Activated CD4-positive, alpha-beta T cell treated with anti-CD3 and anti-CD28 coated beads, Interleukin-2, amount 10 ng/mL, durations not matched to agents 24 days and 14 days (primary cell): ENCODE measurements at regions not wholly inside any gene's neighbourhood (a gene's known extent, or its start where the extent isn't known, plus 50 kb on each side); places are given as distances from the start of the nearest gene placed in this dataset.

Experiments
- DNase-seq: peaks from one replicate; pipeline ENCODE4 v3.0.0; 2022
- H3K27ac Mint-ChIP-seq: one replicate; pipeline ENCODE4 v1.8.0; 2022; ENCODE audit warnings: mild to moderate bottlenecking, mixed read lengths
- H3K27me3 Mint-ChIP-seq: one replicate; pipeline ENCODE4 v1.8.0; 2022; ENCODE audit warnings: mixed read lengths
- H3K36me3 Mint-ChIP-seq: one replicate; pipeline ENCODE4 v1.8.0; 2022; ENCODE audit warnings: low read depth, mild to moderate bottlenecking, mixed read lengths
- H3K4me1 Mint-ChIP-seq: one replicate; pipeline ENCODE4 v1.8.0; 2021; ENCODE audit warnings: mixed read lengths
- H3K4me3 Mint-ChIP-seq: one replicate; pipeline ENCODE4 v1.8.0; 2022; ENCODE audit warnings: mild to moderate bottlenecking, moderate library complexity, mixed read lengths
- H3K9me3 Mint-ChIP-seq: one replicate; pipeline ENCODE4 v1.8.0; 2021; ENCODE audit warnings: mixed read lengths
- intact Hi-C: fragments of 100-400 bp; cut with micrococcal nuclease; formaldehyde crosslinking; loops from one replicate; pipeline ENCODE4 v1.15.1; 2023

DNA sequence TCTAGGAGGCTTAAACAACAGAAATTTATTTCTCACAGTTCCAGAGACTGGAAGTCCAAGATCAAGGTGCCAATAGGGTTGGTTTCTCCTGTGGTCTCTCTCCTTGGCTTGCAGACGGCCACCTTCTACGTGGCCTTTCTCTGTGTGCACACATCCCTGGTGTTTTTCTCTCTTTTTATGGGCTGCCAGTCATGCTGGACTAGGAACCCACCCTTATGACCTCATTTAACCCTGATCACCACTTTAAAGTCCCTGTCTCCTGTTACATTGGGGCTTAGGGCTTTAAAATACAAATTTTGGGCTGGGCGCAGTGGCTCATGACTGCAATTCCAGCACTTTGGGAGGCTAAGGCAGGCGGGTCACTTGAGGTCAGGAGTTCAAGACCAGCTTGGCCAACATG lies 157.1 kb downstream of the TLE1 start:
- Mint-ChIP-seq H3K27me3 (no peaks in the 10 kb centered on the region), H3K4me1 (no peaks in the 10 kb centered on the region), H3K4me3 (no peak overlapping the region), H3K27ac (no peak overlapping the region), H3K9me3 (no peaks in the 10 kb centered on the region), H3K36me3 (no peaks in the 10 kb centered on the region)
- intact Hi-C loops: no loop called here
- no peak for DNase-seq

DNA sequence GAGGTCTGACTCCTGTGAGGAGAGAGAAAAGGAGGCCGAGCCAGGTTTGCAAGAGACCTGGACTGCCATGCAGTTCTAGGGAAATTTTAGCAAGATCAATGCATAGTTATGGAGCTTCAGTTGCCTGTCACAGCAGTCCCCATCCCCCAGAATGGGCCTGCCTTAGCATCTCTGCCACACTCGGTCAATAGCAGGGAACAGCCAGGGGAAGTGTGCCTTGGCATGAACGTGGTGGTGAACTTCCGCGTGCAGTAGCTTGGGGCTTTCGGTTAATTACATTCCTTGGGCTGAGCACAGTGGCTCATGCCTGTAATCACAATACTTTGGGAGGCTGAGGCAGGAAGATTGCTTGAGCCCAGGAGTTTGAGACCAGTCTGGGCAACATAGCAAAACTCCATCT lies 157.8 kb downstream of the TLE1 start:
- Mint-ChIP-seq H3K9me3 (no peaks in the 10 kb centered on the region), H3K4me3 (no peak overlapping the region), H3K27me3 (no peaks in the 10 kb centered on the region), H3K4me1 (no peaks in the 10 kb centered on the region), H3K27ac (no peak overlapping the region), H3K36me3 (no peaks in the 10 kb centered on the region)
- no peak for DNase-seq
- intact Hi-C loops: no loop called here

DNA sequence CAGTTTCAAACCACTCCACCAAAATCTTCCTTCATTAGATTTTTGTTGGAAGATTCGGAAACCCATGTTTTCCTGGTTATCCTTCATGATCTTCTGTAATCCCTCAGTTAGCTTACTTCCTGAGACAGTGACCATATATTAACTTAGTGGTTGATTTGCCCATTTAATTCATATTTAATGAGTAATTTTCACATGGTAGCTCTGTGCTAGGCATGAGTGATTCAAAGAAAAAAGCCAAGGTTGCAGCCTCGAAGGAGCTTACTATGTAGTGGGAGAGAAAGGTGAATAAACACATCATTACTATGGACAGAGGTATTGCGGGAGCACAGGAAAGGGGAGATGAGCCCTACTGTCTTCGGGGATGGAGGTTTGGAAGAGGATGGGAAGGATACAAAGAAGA lies 158.5 kb downstream of the TLE1 start:
- intact Hi-C loops: no loop called here
- H3K27me3 Mint-ChIP-seq: no peaks in the 10 kb centered on the region
- no peak for DNase-seq
- no peaks in the 10 kb centered on the region for H3K36me3 Mint-ChIP-seq
- no peak overlapping the region for H3K27ac Mint-ChIP-seq
- no peak overlapping the region for H3K4me3 Mint-ChIP-seq
- no peaks in the 10 kb centered on the region for H3K4me1 Mint-ChIP-seq
- H3K9me3 Mint-ChIP-seq: no peaks in the 10 kb centered on the region

DNA sequence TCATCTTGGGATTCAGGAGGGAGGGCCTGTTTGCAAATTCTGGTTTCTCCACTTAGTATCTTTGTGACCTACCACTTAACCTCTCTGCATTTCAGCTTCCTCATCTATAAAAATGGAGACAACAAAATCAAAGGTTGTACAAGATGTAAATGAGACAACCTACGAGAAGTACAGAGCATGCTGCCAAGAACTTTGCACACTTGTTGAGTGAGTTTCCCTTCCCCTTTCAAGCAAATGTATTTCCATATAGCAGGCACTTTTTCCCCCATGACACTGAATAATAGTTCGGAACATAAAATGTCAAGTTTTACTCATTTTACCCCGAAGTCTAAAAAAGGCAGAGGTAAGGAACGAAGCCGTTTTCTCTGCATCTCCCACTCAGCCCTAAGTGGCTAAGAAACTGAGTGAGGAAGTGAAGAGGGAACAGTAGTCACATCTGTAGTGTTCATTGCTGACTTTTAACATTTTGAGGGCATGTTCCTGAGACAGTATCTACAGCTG lies 159.0 kb downstream of the TLE1 start:
- no peaks in the 10 kb centered on the region for H3K9me3 Mint-ChIP-seq
- DNase-seq: no peak
- no peaks in the 10 kb centered on the region for H3K4me1 Mint-ChIP-seq
- H3K4me3 Mint-ChIP-seq: no peak overlapping the region
- no peaks in the 10 kb centered on the region for H3K27me3 Mint-ChIP-seq
- H3K27ac Mint-ChIP-seq: no peak overlapping the region
- H3K36me3 Mint-ChIP-seq: no peaks in the 10 kb centered on the region
- intact Hi-C loops: no loop called here

DNA sequence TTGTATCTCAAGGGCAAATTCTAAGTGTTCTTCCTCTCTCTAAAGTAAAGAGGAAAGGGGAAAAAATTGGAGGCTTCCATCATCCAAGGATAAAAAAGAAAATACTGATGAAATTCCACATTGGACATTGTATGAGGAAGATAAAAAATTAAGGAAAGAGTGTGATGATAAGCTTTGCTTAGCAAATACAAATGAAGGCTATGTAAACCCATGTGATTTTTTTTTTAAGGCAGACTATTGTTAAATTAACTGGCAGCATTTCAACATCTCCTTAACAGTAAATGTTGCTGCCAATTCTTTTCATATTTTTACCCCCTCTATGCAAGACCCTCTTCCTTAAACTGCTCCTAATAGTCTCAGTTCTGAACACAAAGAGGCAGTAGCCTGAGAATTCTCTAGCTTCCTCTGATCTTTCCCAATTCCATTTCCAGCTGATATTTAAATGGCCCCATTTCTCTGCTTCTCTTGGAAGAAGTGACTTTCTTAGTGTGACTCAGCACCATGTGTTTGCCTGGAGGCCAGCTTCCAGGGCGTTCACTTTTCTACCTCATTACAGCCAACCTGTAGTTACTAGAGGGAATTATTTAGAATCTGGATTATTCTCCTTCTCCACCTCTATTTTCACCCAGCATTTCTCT lies 159.7 kb downstream of the TLE1 start:
- Mint-ChIP-seq H3K9me3 (no peaks in the 10 kb centered on the region), H3K36me3 (no peaks in the 10 kb centered on the region), H3K4me1 (no peaks in the 10 kb centered on the region), H3K27ac (no peak overlapping the region), H3K4me3 (no peak overlapping the region), H3K27me3 (no peaks in the 10 kb centered on the region)
- intact Hi-C loops: no loop called here
- DNase-seq: no peak

DNA sequence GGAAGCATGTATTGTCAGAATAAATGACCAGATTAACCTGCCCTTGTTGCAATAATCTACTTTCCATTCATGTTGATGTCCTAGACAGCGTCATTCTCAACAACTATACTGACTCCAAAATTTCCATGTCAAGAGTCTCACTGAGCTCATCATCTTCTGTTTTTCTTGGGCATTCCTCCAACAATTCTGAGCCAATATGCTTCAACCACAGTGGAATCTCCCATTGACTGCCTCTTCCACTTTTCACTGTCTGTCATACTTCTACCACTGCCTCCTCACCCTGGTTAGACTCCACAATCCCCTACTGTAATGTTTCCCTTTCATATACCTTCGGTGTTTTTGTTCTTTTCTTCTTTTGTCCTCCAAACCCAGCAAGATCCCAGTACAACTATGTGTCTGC lies 162.8 kb downstream of the TLE1 start:
- intact Hi-C loops: no loop called here
- no peak for DNase-seq
- H3K27ac Mint-ChIP-seq: no peak overlapping the region

DNA sequence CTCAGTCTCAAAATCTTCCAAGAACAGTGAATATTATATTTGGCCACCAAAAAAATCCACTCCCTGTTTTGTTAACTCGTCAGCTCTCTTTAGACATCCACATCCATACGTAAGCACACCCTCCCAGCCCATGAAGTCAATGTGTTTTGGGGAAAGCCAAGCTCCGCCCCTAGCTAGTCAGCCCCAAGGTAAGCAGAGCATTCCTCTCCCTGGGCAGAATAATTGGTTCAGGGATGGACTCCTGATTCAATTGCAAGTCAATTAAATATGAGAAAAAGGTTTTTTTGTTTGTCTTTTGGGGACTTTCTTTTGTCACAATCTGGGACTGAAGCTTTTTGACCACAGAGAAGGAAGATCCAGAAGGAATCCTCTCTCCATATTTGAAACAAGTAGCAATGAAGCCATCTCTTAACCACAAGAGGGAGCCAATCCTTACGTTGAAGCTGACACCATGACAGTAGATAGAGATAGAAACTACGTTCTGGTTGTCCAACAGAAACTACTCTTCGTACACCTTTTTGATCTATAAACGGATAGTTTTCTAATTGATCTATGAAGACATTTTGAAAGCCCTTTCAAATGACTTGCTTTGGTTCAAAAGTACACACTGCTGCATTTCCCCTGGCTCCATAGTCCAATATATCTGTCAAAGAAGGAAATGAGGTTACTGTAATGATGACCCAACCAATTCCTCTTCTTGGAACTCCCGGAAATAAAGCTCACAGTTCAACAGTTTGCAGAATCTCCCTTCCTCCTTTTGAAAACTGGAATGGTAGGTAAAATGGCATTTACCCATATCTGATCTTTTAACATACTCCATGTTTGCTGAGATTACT lies 166.4 kb downstream of the TLE1 start:
- DNase-seq: no peak
- no peak overlapping the region for H3K4me3 Mint-ChIP-seq
- intact Hi-C loops: no loop called here
- no peaks in the 10 kb centered on the region for H3K36me3 Mint-ChIP-seq
- no peaks in the 10 kb centered on the region for H3K4me1 Mint-ChIP-seq
- H3K27me3 Mint-ChIP-seq: no peaks in the 10 kb centered on the region
- no peak overlapping the region for H3K27ac Mint-ChIP-seq
- no peaks in the 10 kb centered on the region for H3K9me3 Mint-ChIP-seq

More for the DNA sequence above, 162.8 kb downstream of the TLE1 start:
- Mint-ChIP-seq H3K4me1 (no peaks in the 10 kb centered on the region), H3K27me3 (no peaks in the 10 kb centered on the region), H3K4me3 (no peak overlapping the region), H3K9me3 (no peaks in the 10 kb centered on the region), H3K36me3 (no peaks in the 10 kb centered on the region)

DNA sequence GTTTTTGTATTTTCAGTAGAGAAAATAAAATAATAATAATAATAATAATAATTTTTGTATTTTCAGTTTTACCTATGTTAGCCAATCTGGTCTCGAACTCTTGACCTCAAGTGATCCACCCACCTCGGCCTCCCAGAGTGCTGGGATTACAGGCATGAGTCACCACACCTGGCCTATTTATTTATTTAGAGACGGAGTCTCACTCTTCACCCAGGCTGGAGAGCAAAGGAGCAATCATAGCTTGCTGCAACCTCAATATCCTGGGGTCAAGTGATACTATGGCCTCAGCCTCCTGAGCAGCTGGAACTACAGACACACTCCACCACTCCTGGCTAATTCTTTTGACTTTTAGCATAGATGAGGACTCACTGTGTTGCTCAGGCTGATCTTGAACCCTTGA lies 167.5 kb downstream of the TLE1 start:
- Mint-ChIP-seq H3K27ac (no peak overlapping the region), H3K36me3 (no peaks in the 10 kb centered on the region), H3K27me3 (no peaks in the 10 kb centered on the region), H3K4me1 (no peaks in the 10 kb centered on the region), H3K4me3 (no peak overlapping the region), H3K9me3 (no peaks in the 10 kb centered on the region)
- no peak for DNase-seq
- intact Hi-C loops: no loop called here

DNA sequence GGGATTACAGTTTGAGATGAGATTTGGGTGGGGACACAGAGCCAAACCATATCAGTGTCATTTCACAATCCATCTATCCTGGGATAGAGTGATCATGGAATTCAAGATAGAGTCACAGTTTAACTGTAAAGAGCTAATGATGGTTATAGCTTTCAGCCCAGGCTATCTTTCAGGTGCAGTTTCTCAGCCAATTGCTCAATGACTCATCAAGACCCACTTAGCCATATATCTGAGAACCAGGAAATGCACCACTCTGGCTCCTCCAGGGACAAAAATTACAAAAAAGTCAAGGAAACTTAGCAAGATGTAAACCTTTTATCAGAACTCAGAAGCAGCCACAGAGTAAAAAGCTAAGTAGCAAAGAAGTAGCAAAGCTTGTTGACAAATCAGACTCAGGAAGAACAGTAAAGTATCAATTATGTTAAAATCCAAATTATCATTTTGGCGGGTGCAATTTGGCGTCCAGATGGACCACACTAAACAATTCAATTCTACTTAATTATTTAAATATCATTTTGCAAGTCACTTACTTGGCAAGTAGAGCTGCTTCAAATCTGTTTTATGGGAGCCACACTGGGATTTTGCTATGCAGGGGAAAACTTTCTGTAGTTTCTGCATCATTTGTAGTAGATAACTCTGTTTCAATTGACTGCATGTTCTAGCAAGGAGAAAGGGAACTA lies 169.4 kb downstream of the TLE1 start:
- Mint-ChIP-seq H3K27me3 (no peaks in the 10 kb centered on the region), H3K27ac (no peak overlapping the region), H3K4me1 (no peaks in the 10 kb centered on the region), H3K9me3 (no peaks in the 10 kb centered on the region), H3K4me3 (no peak overlapping the region), H3K36me3 (no peaks in the 10 kb centered on the region)
- no peak for DNase-seq
- intact Hi-C loops: no loop called here

DNA sequence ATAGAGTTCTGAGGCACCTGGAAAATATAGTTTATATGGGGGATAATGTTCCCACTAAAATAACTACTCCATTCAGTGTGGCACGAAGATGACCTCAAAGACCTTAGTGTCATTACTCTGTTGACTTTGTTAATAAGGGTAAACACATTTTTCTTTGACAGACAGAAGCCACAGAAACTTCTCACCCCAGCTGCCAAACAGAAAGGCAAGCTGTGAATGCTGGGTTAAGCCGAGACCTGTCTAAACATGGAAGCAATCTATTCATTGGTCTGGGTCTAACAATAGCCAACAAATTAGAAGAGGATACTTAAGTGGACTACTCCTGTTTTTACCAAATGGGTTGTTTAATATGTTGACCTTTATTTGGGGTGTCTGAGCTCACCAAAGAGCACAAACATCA lies 171.4 kb downstream of the TLE1 start:
- DNase-seq: no peak
- Mint-ChIP-seq H3K4me1 (no peaks in the 10 kb centered on the region), H3K27me3 (no peaks in the 10 kb centered on the region), H3K36me3 (no peaks in the 10 kb centered on the region), H3K27ac (no peak overlapping the region), H3K4me3 (no peak overlapping the region), H3K9me3 (no peaks in the 10 kb centered on the region)
- intact Hi-C loops: no loop called here

DNA sequence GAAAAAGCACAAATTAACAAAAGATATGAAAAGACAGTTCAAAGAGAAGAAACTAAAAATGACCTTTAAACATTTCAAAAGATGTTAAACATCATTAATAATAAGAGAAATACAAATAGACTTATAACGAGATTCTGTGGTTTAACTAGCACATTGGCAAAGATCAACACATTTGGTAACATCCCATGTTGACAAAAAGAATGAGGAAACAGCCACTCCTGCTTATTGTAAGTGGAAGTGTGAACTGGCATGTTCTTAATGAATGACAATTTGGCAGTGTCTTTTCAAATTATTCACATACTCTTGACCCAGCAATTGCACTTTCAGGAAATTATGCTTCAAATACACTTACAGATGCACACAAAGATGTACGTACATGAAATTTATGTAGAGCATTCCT lies 176.3 kb downstream of the TLE1 start:
- H3K4me3 Mint-ChIP-seq: no peak overlapping the region
- no peak for DNase-seq
- no peaks in the 10 kb centered on the region for H3K36me3 Mint-ChIP-seq
- no peaks in the 10 kb centered on the region for H3K4me1 Mint-ChIP-seq
- intact Hi-C loops: no loop called here
- no peak overlapping the region for H3K27ac Mint-ChIP-seq
- no peaks in the 10 kb centered on the region for H3K27me3 Mint-ChIP-seq
- H3K9me3 Mint-ChIP-seq: no peaks in the 10 kb centered on the region

DNA sequence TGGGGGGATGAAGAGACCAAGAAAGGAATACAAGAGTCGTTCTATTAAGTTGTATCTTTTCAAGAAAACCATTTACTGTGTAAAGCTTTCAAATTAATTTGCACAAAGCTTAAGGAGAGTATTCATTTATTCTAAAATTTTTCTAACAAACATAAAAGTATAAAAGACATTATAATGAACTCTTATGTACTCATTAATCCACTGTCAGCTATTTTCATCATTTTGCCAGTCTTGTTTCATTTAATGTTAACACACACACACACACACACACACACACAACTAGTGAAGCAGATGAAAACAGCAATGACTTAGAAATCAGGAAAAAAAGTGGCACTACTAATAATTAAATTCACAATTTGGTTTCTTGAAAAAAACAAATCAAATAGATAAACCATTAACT lies 176.7 kb downstream of the TLE1 start:
- Mint-ChIP-seq H3K9me3 (no peaks in the 10 kb centered on the region), H3K4me3 (no peak overlapping the region), H3K36me3 (no peaks in the 10 kb centered on the region), H3K27ac (no peak overlapping the region), H3K27me3 (no peaks in the 10 kb centered on the region), H3K4me1 (no peaks in the 10 kb centered on the region)
- intact Hi-C loops: no loop called here
- no peak for DNase-seq

DNA sequence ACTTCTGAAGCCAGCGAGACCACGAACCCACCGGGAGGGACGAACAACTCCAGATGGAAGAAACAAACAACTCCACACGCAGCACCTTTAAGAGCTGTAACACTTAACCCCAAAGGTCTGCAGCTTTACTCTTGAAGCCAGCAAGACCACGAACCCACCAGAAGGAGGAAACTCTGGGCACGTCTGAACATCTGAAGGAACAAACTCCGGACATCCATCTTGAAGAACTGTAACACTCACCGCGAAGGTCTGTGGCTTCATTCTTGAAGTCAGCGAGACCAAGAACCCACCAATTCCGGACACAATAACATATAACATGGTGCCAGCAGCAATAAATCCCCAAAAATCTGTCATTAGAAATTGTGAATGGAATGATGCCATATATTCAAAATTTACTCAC lies 180.9 kb downstream of the TLE1 start:
- intact Hi-C loops: no loop called here
- DNase-seq: no peak
- no peak overlapping the region for H3K27ac Mint-ChIP-seq
- no peaks in the 10 kb centered on the region for H3K36me3 Mint-ChIP-seq
- H3K27me3 Mint-ChIP-seq: no peaks in the 10 kb centered on the region
- no peaks in the 10 kb centered on the region for H3K9me3 Mint-ChIP-seq
- H3K4me1 Mint-ChIP-seq: no peaks in the 10 kb centered on the region
- no peak overlapping the region for H3K4me3 Mint-ChIP-seq
